OCI-LY3 (cell line): ENCODE measurements at regions not wholly inside any gene's neighbourhood (a gene's known extent, or its start where the extent isn't known, plus 50 kb on each side); places are given as distances from the start of the nearest gene placed in this dataset.

Experiments used
- EZH2phosphoT487 ChIP-seq: fragments of 200-600 bp; shearing (Covaris generic); IDR thresholded peaks from 2 replicates; pipeline ENCODE4 v1.6.1; 2018; ENCODE audit warnings: antibody characterized with exemption, mixed run types, low read depth
- TF ChIP-seq, protein P1 (sequence below): fragments of 200-600, 300-600 bp; sonication (generic); IDR thresholded peaks from 2 replicates; pipeline ENCODE4 v1.5.1; 2014; ENCODE audit warnings: antibody characterized with exemption, low read length, low read depth

DNA sequence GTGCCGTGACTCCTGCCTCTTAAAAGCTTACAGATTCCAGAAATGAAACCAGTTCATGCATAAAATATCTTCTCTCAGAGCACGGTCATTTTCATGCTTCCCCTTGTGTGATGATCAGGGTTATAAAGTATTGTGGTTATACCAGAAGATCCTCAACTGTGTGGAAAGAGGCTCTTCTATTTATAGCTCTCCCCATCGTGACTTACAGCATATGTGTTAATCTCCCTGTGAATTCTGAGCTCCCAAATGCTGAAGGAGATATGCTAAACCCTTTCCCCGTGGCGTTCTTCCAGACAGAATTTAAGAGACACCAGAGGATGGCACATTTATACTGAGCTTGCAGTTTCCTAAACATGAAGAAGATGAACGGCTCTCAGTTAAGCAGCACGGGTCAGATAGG, 158.8 kb downstream of the CDH26 start:
- TF ChIP-seq, protein P1, sequence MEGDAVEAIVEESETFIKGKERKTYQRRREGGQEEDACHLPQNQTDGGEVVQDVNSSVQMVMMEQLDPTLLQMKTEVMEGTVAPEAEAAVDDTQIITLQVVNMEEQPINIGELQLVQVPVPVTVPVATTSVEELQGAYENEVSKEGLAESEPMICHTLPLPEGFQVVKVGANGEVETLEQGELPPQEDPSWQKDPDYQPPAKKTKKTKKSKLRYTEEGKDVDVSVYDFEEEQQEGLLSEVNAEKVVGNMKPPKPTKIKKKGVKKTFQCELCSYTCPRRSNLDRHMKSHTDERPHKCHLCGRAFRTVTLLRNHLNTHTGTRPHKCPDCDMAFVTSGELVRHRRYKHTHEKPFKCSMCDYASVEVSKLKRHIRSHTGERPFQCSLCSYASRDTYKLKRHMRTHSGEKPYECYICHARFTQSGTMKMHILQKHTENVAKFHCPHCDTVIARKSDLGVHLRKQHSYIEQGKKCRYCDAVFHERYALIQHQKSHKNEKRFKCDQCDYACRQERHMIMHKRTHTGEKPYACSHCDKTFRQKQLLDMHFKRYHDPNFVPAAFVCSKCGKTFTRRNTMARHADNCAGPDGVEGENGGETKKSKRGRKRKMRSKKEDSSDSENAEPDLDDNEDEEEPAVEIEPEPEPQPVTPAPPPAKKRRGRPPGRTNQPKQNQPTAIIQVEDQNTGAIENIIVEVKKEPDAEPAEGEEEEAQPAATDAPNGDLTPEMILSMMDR: no peak
- TF ChIP-seq EZH2phosphoT487: no peak
